ENCODE measurements at regions not wholly inside any gene's neighbourhood (a gene's known extent, or its start where the extent isn't known, plus 50 kb on each side); places are given as distances from the start of the nearest gene placed in this dataset.

DNA sequence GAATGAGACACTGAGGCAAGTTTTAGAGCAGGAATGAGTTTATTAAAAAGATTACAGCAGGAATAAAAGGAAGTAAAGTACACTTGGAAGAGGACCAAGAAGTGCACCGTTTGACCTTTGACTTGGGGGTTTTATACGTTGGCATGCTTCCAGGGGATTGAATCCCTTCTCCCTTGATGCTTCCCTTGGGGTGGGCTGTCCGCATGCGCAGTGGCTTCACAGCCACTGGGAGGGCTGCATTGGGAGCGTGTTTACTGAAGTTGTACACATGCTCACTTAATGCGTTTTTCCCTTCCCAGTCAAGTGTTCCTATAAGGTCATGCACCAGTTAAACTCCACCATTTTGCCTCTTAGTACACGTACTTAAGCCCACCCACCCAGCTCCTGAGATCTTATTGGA, 72.4 kb upstream of the MARK1 start:
- TF ChIP-seq, protein P1, sequence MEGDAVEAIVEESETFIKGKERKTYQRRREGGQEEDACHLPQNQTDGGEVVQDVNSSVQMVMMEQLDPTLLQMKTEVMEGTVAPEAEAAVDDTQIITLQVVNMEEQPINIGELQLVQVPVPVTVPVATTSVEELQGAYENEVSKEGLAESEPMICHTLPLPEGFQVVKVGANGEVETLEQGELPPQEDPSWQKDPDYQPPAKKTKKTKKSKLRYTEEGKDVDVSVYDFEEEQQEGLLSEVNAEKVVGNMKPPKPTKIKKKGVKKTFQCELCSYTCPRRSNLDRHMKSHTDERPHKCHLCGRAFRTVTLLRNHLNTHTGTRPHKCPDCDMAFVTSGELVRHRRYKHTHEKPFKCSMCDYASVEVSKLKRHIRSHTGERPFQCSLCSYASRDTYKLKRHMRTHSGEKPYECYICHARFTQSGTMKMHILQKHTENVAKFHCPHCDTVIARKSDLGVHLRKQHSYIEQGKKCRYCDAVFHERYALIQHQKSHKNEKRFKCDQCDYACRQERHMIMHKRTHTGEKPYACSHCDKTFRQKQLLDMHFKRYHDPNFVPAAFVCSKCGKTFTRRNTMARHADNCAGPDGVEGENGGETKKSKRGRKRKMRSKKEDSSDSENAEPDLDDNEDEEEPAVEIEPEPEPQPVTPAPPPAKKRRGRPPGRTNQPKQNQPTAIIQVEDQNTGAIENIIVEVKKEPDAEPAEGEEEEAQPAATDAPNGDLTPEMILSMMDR (IDR thresholded peaks at IDR 0.05) = no peak
- no peak for TF ChIP-seq POLR2A (IDR thresholded peaks at IDR 0.05)

Data from esophagus squamous epithelium (tissue), 4 donors.